Activated CD4-positive, CD25-positive, alpha-beta regulatory T cell treated with anti-CD3 and anti-CD28 coated beads, Interleukin-2, amount 50 U/mL, for 24 hours (primary cell): ENCODE measurements at regions not wholly inside any gene's neighbourhood (a gene's known extent, or its start where the extent isn't known, plus 50 kb on each side); places are given as distances from the start of the nearest gene placed in this dataset.
"Not testable (repeated sequence)": the region's sequence is repeated elsewhere in the genome, so short reads cannot be mapped to it uniquely, and the experiment has no call there.

Source experiments
- ATAC-seq, 2 donors: fragments of 150-1000 bp; cut with Tn5 transposase; one replicate each; pipeline ENCODE4 v1.10.0; 2021; ENCODE audit warnings: mild to moderate bottlenecking in 1 of 2, moderate library complexity in 1 of 2

- no peak for ATAC-seq
Observed at GRCh38 chr6:78594668-78595066, 272.7 kb upstream of the IRAK1BP1 start.

DNA sequence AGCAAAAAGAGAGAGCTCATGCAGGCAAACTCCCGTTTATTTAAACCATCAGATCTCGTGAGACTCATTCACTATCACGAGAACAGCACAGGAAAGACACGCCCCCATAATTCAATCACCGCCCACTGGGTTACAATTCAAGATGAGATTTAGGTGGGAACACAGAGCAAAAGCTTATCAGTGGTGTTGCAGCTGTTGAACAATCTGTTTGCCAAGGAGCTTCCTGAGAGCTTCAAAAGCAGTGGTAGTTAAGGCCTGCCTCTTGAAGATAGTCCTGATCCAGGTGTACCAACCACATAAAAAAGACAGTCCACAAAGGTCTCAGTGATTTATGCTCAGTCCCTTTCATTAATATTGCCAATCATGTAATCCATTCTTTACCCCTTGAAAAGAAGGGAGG is 269.4 kb upstream of the IRAK1BP1 start:
- no peak for ATAC-seq

- ATAC-seq, result no peak
Observed at GRCh38 chr6:78598966-78599365, 268.4 kb upstream of the IRAK1BP1 start.

GRCh38 chr6:78599526-78599925 is 267.8 kb upstream of the IRAK1BP1 start:
- no peak for ATAC-seq

GRCh38 chr6:78605909-78606446 is 261.4 kb upstream of the IRAK1BP1 start:
- no peak for ATAC-seq

- ATAC-seq, result no peak
Observed at GRCh38 chr6:78607189-78607588, 260.2 kb upstream of the IRAK1BP1 start.

GRCh38 chr6:78611102-78611620 is 256.2 kb upstream of the IRAK1BP1 start:
- ATAC-seq, result no peak

DNA sequence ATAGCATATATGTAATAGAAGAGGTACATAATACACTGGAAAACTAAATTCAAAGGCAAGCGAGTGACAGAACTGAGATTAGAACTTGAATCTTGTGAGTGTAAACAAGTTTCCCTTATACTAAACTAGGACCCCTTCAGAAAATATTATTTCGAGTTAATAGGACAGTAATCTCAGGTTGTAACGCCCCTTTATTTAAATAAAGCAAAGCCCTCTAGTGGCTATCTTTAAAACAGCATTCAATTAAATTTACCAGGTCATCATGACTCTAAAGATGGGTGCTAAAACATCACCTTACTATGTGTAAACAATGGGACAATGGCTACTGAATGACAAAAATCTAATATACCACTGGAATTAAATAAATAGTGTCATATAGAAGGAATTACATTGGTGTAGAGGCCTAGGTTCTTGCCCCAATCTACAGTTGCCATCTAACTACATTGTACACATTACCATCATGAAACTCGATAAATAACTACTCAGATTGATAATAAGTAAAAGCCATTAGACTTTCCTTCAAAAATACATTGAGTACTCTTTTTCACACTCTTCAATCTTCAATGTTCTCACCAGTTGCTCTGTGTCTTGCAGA is 255.4 kb upstream of the IRAK1BP1 start:
- no peak for ATAC-seq

DNA sequence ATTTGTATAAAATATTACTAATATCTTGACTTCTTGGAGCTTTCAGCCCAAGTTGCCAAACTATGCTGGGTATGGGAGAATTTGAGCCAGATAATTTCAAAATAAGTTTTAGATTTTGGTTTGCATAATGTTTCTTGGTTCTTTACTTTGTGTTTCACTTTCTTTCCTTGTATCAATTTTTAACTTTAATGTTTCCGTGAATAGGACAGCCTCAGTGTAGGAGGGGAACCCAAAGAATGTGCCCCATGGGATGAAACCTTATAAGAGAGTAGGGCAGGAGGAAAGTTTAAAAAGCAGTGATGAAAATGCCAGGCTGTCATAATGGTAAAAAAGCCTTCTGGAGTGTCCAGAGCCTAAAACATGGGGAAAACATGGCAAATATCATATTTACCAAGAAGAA is 252.4 kb upstream of the IRAK1BP1 start:
- no peak for ATAC-seq

DNA sequence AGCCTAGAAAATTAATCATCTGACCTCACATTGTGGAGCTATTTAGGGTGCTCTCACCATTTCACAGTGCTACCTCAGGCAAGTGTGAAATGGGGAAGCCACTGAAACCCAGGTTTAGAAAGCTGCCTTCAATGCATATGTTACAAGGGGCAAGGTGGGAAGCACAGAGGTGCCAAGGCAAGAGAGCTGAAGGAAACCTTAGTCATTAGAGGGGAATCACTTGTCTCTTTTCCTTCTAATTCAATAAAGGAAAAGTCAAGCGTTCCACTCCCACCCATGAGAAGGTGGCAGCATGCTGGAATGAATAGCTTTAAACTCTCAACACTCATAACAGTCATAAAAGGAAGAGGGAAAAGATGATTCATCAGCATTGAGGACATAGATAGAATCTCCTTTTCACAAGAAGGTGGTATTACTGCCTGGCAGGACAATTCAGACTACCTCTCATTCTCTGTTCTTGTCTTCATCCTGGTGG is 251.9 kb upstream of the IRAK1BP1 start:
- ATAC-seq, result no peak

DNA sequence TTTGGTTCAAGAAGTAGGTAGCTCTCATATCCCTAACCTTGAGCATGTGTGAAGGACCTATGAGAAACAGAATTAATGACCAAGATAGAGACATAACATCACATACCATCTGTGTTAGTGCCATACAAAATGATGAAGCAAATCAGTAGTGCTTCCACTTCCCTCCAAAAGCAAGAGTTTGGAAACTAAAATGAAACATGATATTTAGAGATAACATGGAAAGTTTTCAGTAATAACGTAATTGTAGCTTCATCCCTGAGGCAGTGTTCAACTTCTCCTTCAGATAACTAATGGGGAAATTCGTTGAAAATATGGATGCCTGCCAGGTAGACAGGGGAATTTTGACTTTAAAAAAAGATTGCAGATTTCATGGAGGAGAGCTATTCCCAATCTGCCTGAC is 248.4 kb upstream of the IRAK1BP1 start:
- ATAC-seq, result no peak

- ATAC-seq, result no peak
Observed at GRCh38 chr6:78623554-78623953, 243.8 kb upstream of the IRAK1BP1 start.

- ATAC-seq, result no peak
Observed at GRCh38 chr6:78629154-78629721, 238.1 kb upstream of the IRAK1BP1 start.

GRCh38 chr6:78629836-78630235 is 237.5 kb upstream of the IRAK1BP1 start:
- ATAC-seq, result no peak

- ATAC-seq, result no peak
Observed at GRCh38 chr6:78631976-78632375, 235.4 kb upstream of the IRAK1BP1 start.

- no peak for ATAC-seq
Observed at GRCh38 chr6:78639111-78640110, 227.9 kb upstream of the IRAK1BP1 start.

DNA sequence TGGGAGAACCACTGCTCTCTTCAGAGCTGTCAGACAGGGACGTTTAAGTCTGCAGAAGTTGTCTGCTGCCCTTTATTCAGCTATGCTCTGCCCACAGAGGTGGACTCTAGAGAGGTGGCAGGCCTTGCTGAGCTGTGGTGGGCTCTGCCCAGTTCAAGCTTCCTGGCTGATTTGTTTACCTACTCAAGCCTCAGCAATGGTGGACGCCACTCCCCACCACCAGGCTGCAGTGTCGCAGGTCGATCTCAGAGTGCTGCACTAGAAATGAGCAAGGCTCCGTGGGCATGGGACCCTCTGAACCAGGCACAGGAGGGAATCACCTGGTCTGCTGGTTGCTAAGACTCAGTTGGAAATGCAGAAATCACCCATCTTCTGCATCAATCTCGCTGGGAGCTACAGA is 223.4 kb upstream of the IRAK1BP1 start:
- ATAC-seq, result not testable (repeated sequence)

- ATAC-seq, result not testable (repeated sequence)
Observed at GRCh38 chr6:78646542-78647415, 220.6 kb upstream of the IRAK1BP1 start.

- not testable (repeated sequence) for ATAC-seq
Observed at GRCh38 chr6:78665819-78666218, 201.5 kb upstream of the IRAK1BP1 start.

GRCh38 chr6:78666764-78667163 is 200.6 kb upstream of the IRAK1BP1 start:
- ATAC-seq, result no peak

DNA sequence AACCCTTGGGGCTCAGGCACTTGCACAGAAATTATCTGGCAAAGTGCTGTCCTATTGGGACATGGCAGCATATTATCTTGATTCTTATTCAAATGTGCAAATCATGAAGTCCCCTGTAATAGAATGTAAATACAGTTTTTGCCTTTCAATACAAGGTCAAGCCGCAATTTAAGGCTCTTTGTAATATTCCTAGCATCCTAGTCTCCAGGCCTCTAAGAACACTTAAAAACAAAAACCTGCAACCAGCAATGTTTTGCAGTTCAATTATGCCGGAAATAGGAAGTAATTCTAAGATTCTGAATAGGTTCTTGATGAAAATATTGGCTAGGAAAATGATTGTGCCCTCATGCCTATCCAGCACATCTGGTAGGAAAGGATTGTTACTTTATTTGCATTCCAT is 197.2 kb upstream of the IRAK1BP1 start:
- no peak for ATAC-seq

DNA sequence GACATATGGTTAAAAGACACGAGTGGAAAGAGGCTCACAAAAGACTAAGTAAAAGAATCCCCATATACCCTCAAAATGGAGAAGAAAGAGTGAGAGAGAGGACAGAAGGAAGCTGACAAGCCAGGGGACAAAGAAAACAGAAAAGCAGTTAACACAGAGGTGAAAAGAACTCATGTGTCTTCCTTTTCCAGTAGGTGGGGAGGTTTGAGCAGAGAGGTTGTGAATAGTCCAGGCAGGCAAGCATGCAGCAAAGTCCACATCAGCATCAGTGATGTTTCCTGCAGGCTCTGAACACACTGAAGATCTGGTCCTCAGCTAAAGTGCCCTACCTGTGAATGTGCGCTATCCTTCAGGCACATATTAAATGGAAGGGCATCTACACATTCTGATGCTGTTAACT is 196.5 kb upstream of the IRAK1BP1 start:
- no peak for ATAC-seq
